ENCODE measurements at regions not wholly inside any gene's neighbourhood (a gene's known extent, or its start where the extent isn't known, plus 50 kb on each side); places are given as distances from the start of the nearest gene placed in this dataset.

GRCh38 chr14:51331486-51332367, 91.7 kb downstream of the TMX1 start:
- TF ChIP-seq KDM1A (IDR thresholded peaks at IDR 0.05; ENCODE audit: borderline replicate concordance, low read length) (no peak), RFX5 (IDR thresholded peaks at IDR 0.05; ENCODE audit: borderline replicate concordance, low read depth, low read length) (no peak), CTCF (IDR thresholded peaks at IDR 0.05; ENCODE audit: control extremely low read depth in 1 of 3, insufficient read depth in 1 of 3, low read depth in 1 of 3, low read length in 3 of 3) (no peak), SUZ12 (IDR thresholded peaks at IDR 0.05; ENCODE audit: low read length) (no peak), POLR2AphosphoS5 (IDR thresholded peaks at IDR 0.05; ENCODE audit: low read depth, low read length) (no peak), EGR1 (IDR thresholded peaks at IDR 0.05; ENCODE audit: borderline replicate concordance, low read depth, low read length) (no peak), RNF2 (IDR thresholded peaks at IDR 0.05; ENCODE audit: borderline replicate concordance, low read depth, low read length, missing control alignments, poor library complexity, severe bottlenecking) (no peak), ATF2 (IDR thresholded peaks at IDR 0.05; ENCODE audit: low read length) (no peak), EP300 (IDR thresholded peaks at IDR 0.05; ENCODE audit: borderline replicate concordance in 1 of 2, low read depth in 2 of 2, low read length in 2 of 2) (no peak), HDAC2 (IDR thresholded peaks at IDR 0.05; ENCODE audit: borderline replicate concordance in 1 of 2, low read depth in 2 of 2, low read length in 2 of 2) (no peak), RAD21 (IDR thresholded peaks at IDR 0.05 in 1 of 2, conservative IDR thresholded peaks at IDR 0.05 in 1 of 2; ENCODE audit: low read depth in 2 of 2, low read length in 2 of 2) (no peak)

Measured in H1 (cell line).